ENCODE measurements at regions not wholly inside any gene's neighbourhood (a gene's known extent, or its start where the extent isn't known, plus 50 kb on each side); places are given as distances from the start of the nearest gene placed in this dataset.

GRCh38 chr2:175251425-175252041 lies 70.0 kb upstream of the ATP5MC3 start:
- TF ChIP-seq FOXK1 (CRISPR knock-in tag; IDR thresholded peaks at IDR 0.05) (no peak), CTCF (IDR thresholded peaks at IDR 0.05) (no peak; the same call in 1 of the 2 replicates), CBFB (CRISPR knock-in tag; IDR thresholded peaks at IDR 0.05; ENCODE audit: low read depth) (no peak), SP1 (CRISPR knock-in tag; conservative IDR thresholded peaks at IDR 0.05) (no peak), MAX (CRISPR knock-in tag; IDR thresholded peaks at IDR 0.05) (no peak), ZNF263 (CRISPR knock-in tag; IDR thresholded peaks at IDR 0.05; ENCODE audit: low read depth) (no peak), RELA (CRISPR knock-in tag; IDR thresholded peaks at IDR 0.05; ENCODE audit: borderline replicate concordance) (no peak), USF2 (CRISPR knock-in tag; IDR thresholded peaks at IDR 0.05) (no peak), ATF2 (CRISPR knock-in tag; IDR thresholded peaks at IDR 0.05; ENCODE audit: borderline replicate concordance, low read depth) (no peak), NFYB (CRISPR knock-in tag; conservative IDR thresholded peaks at IDR 0.05; ENCODE audit: low read depth) (no peak), GTF2I (CRISPR knock-in tag; conservative IDR thresholded peaks at IDR 0.05) (no peak), ZNF425 (CRISPR knock-in tag; conservative IDR thresholded peaks at IDR 0.05) (no peak), ZNF396 (CRISPR knock-in tag; IDR thresholded peaks at IDR 0.05; ENCODE audit: borderline replicate concordance) (no peak), NR2C2 (CRISPR knock-in tag; IDR thresholded peaks at IDR 0.05) (no peak)
